Naive B cell (primary cell): ENCODE measurements at regions not wholly inside any gene's neighbourhood (a gene's known extent, or its start where the extent isn't known, plus 50 kb on each side); places are given as distances from the start of the nearest gene placed in this dataset.

Experiments used
- ATAC-seq, 2 donors: fragments of 150-1000 bp; cut with Tn5 transposase; 2 replicates each; pipeline ENCODE4 v1.10.0; 2021; ENCODE audit warnings: low read depth in 2 of 2, mild to moderate bottlenecking in 2 of 2, moderate library complexity in 2 of 2
- DNase-seq: peaks from one replicate; pipeline ENCODE4 v3.0.0; 2022
- H3K27ac Mint-ChIP-seq, 6 donors: one replicate each; pipeline ENCODE4 v1.8.0; 2020 to 2022; ENCODE audit warnings: mild to moderate bottlenecking in 6 of 6, mixed read lengths in 6 of 6, moderate library complexity in 5 of 6, inconsistent platforms in 2 of 6
- H3K27me3 Mint-ChIP-seq, 3 donors: one replicate each; pipeline ENCODE4 v1.8.0; 2021 to 2022; ENCODE audit warnings: mixed read lengths in 3 of 3, mild to moderate bottlenecking in 1 of 3
- H3K36me3 Mint-ChIP-seq, 2 donors: one replicate each; pipeline ENCODE4 v1.8.0; 2020 to 2022; ENCODE audit warnings: mixed read lengths in 2 of 2, inconsistent platforms in 1 of 2, mild to moderate bottlenecking in 1 of 2
- H3K4me1 Mint-ChIP-seq, 3 donors: one replicate each; pipeline ENCODE4 v1.8.0; 2020 to 2022; ENCODE audit warnings: mixed read lengths in 3 of 3, inconsistent platforms in 1 of 3, mild to moderate bottlenecking in 1 of 3, moderate library complexity in 1 of 3
- H3K4me3 Mint-ChIP-seq, 8 donors: one replicate each; pipeline ENCODE4 v1.8.0; 2020 to 2022; ENCODE audit warnings: mild to moderate bottlenecking in 8 of 8, mixed read lengths in 8 of 8, moderate library complexity in 8 of 8, inconsistent platforms in 2 of 8
- H3K9me3 Mint-ChIP-seq, 7 donors: one replicate each; pipeline ENCODE4 v1.8.0; 2020 to 2022; ENCODE audit warnings: mixed read lengths in 7 of 7, mild to moderate bottlenecking in 5 of 7, inconsistent platforms in 2 of 7, moderate library complexity in 1 of 7

DNA sequence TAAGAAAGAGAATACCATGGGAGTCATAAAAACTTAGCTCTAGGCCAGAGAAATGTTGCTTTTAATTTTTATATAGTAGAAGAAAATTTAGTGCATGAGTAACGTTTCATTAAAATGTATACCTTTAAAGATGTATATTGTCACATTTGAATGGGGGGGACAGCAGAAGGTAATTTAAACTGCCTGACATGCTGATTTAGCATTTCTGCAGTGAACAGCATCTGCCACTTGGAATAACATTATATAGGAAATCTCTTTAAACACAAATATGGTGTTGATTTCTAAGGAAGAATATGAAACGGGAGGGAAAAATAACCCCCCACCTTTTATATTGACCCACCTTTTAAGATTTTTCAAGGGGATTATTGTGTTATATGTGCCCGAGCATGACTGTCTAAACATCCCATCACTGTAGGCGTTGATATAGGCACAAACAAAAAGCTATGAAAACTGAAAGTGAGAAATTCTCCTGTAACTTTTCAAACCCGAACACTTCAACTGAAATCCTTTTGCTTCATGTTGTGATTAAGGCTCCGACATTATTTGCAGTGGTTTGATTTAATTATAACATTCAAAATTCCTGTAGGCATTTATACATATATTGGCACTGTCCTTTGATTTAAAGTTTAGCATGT, 244.7 kb upstream of the CELF2 start:
- Mint-ChIP-seq H3K36me3 (no peaks in the 10 kb centered on the region), H3K4me1 (no peaks in the 10 kb centered on the region), H3K27ac (no peak overlapping the region), H3K4me3 (no peak overlapping the region), H3K27me3 (peaks cover 12 to 17% (median 14%) of the 10 kb centered on the region in 3 donors), H3K9me3 (peaks cover 0 to 6% (median 0%) of the 10 kb centered on the region in 7 donors)
- ATAC-seq (no peak), DNase-seq (no peak)

DNA sequence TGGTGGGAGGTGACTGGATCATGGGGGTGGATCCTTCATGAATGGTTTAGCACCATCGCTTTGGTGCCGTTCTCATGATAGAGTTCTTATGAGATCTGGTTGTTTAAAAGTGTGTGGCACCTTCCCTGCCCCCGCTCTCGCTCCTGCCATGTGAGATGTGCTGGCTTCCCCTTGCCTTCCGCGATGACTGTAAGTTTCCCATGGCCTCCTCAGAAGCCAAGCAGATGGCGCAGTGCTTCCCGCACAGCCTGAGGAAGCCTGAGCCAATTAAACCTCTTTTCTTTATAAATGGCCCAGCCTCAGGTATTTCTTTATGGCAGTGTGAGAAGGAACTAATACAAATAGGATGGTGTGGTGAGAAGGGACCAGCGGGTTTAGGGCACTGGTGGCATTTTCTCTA, 243.3 kb upstream of the CELF2 start:
- DNase-seq (no peak), ATAC-seq (no peak)
- Mint-ChIP-seq H3K4me1 (no peaks in the 10 kb centered on the region), H3K9me3 (peaks cover 0 to 6% (median 0%) of the 10 kb centered on the region in 7 donors), H3K36me3 (no peaks in the 10 kb centered on the region), H3K4me3 (no peak overlapping the region), H3K27ac (no peak overlapping the region), H3K27me3 (peaks cover 12 to 17% (median 14%) of the 10 kb centered on the region in 3 donors)

DNA sequence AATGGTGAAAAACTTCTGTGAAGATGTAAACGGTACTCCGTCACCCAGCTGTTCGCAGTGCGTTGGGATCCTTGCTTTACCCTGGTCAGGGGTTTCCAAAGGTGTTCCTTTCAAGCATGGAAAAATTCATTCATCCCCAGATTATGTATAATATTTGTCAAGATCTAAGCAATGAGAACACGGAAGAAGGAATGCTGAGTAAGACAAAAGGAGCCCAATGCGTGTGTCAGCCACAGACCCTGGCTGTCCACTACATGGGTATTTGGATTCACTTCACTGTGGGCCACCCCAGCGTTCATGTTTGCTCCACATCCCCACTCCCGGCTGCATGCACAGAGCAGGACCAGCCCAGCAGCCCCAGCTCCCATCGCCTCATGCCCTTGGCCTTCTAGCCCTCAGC, 241.3 kb upstream of the CELF2 start:
- Mint-ChIP-seq H3K27ac (no peak overlapping the region), H3K4me3 (no peak overlapping the region), H3K36me3 (no peaks in the 10 kb centered on the region), H3K9me3 (peaks cover 0 to 6% (median 0%) of the 10 kb centered on the region in 7 donors), H3K27me3 (peaks cover 12 to 17% (median 16%) of the 10 kb centered on the region in 3 donors), H3K4me1 (no peaks in the 10 kb centered on the region)
- DNase-seq (no peak), ATAC-seq (no peak)

GRCh38 chr10:10777279-10777678, 240.4 kb upstream of the CELF2 start:
- Mint-ChIP-seq H3K27me3 (peaks cover 12 to 17% (median 14%) of the 10 kb centered on the region in 3 donors), H3K9me3 (peaks cover 0 to 8% (median 0%) of the 10 kb centered on the region in 7 donors), H3K36me3 (no peaks in the 10 kb centered on the region), H3K4me3 (peak overlapping the region in 1 of 8 donors; percentile 6), H3K27ac (no peak overlapping the region), H3K4me1 (no peaks in the 10 kb centered on the region)
- no peak for ATAC-seq
- DNase-seq: no peak

DNA sequence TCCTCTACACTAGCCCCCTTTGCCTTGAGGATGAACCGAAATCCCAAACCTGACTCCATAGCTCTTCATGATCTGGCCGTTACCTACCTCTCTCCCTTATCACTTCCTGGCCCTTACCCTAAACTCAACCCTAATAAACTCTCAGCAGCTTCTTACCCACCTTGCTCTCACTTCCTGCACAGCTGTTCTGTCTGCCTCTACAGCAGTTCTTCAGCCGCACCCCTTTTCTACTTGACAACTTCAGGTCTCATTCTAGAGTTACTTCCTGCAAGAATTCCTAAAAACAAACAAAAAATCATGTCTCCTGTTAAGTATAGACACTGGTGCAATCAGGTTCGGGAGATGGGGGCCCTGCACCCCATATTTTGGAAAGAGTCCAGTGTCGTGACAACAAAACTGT, 239.9 kb upstream of the CELF2 start:
- H3K9me3 Mint-ChIP-seq: peaks cover 0 to 8% (median 3%) of the 10 kb centered on the region in 7 donors
- DNase-seq (no peak), ATAC-seq (no peak)
- no peak overlapping the region for H3K27ac Mint-ChIP-seq
- H3K27me3 Mint-ChIP-seq: peaks cover 12 to 17% (median 14%) of the 10 kb centered on the region in 3 donors
- H3K36me3 Mint-ChIP-seq: no peaks in the 10 kb centered on the region
- no peak overlapping the region for H3K4me3 Mint-ChIP-seq
- H3K4me1 Mint-ChIP-seq: no peaks in the 10 kb centered on the region

- no peaks in the 10 kb centered on the region for H3K4me1 Mint-ChIP-seq
Observed at GRCh38 chr10:10778959-10779358, 238.7 kb upstream of the CELF2 start.

GRCh38 chr10:10779511-10779910, 238.2 kb upstream of the CELF2 start:
- Mint-ChIP-seq H3K36me3 (no peaks in the 10 kb centered on the region), H3K27me3 (peaks cover 16 to 22% (median 17%) of the 10 kb centered on the region in 3 donors), H3K4me3 (no peak overlapping the region), H3K9me3 (peaks cover 0 to 11% (median 5%) of the 10 kb centered on the region in 7 donors), H3K4me1 (no peaks in the 10 kb centered on the region), H3K27ac (no peak overlapping the region)
- ATAC-seq (no peak), DNase-seq (no peak)

More at GRCh38 chr10:10778959-10779358, 238.7 kb upstream of the CELF2 start:
- no peak overlapping the region for H3K27ac Mint-ChIP-seq
- no peaks in the 10 kb centered on the region for H3K36me3 Mint-ChIP-seq
- no peak for ATAC-seq
- no peak for DNase-seq
- H3K27me3 Mint-ChIP-seq: peaks cover 12 to 18% (median 12%) of the 10 kb centered on the region in 3 donors
- peaks cover 0 to 11% (median 5%) of the 10 kb centered on the region in 7 donors for H3K9me3 Mint-ChIP-seq
- no peak overlapping the region for H3K4me3 Mint-ChIP-seq

DNA sequence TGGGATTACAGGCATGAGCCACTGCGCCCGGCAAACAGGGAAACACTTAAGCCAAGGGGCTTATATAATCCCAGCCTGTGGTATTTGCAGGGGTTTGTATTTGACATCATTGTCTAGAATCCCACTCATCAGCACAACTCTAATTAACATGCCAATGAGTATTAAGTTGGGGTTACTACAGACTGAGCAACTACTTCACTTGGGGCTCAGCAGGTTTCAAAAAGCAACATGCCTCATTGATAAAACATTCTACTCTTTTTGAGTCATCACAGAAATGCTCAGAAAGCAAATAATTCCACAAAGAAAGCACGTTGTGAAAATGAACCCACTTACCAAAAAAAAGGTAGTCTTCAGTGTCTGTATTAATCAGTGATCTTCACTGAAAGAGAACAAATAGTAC, 236.9 kb upstream of the CELF2 start:
- Mint-ChIP-seq H3K27me3 (peaks cover 18 to 26% (median 21%) of the 10 kb centered on the region in 3 donors), H3K4me3 (no peak overlapping the region), H3K4me1 (no peaks in the 10 kb centered on the region), H3K36me3 (no peaks in the 10 kb centered on the region), H3K9me3 (peaks cover 0 to 13% (median 5%) of the 10 kb centered on the region in 7 donors), H3K27ac (no peak overlapping the region)
- DNase-seq (no peak), ATAC-seq (no peak)

GRCh38 chr10:10782603-10783002, 235.1 kb upstream of the CELF2 start:
- Mint-ChIP-seq H3K36me3 (no peaks in the 10 kb centered on the region), H3K27me3 (peaks cover 9 to 20% (median 10%) of the 10 kb centered on the region in 3 donors), H3K4me3 (no peak overlapping the region), H3K4me1 (no peaks in the 10 kb centered on the region), H3K27ac (no peak overlapping the region), H3K9me3 (peaks cover 0 to 13% (median 3%) of the 10 kb centered on the region in 7 donors)
- no peak for ATAC-seq
- DNase-seq: no peak

DNA sequence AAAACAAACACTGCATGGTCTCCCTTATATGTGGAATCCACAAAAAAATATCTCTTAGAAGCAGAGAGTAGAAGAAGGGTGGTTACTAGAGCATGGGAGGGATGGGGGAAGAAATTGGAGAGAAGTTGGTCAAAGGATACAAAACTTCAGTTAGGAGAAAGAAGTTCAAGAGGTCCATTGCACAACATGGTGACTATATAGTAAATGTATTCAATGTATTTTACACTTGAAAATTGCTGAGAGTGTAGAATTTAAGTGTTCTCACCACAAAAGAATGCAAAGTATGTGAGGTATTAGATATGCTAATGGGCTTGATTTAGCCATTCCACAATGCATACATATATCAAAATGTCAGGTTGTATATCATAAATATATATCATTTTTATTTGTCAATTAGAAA, 232.0 kb upstream of the CELF2 start:
- no peaks in the 10 kb centered on the region for H3K4me1 Mint-ChIP-seq
- H3K36me3 Mint-ChIP-seq: no peaks in the 10 kb centered on the region
- no peak for ATAC-seq
- DNase-seq: no peak
- peaks cover 6 to 18% (median 8%) of the 10 kb centered on the region in 3 donors for H3K27me3 Mint-ChIP-seq
- H3K27ac Mint-ChIP-seq: no peak overlapping the region
- peaks cover 0 to 13% (median 3%) of the 10 kb centered on the region in 7 donors for H3K9me3 Mint-ChIP-seq
- H3K4me3 Mint-ChIP-seq: no peak overlapping the region

DNA sequence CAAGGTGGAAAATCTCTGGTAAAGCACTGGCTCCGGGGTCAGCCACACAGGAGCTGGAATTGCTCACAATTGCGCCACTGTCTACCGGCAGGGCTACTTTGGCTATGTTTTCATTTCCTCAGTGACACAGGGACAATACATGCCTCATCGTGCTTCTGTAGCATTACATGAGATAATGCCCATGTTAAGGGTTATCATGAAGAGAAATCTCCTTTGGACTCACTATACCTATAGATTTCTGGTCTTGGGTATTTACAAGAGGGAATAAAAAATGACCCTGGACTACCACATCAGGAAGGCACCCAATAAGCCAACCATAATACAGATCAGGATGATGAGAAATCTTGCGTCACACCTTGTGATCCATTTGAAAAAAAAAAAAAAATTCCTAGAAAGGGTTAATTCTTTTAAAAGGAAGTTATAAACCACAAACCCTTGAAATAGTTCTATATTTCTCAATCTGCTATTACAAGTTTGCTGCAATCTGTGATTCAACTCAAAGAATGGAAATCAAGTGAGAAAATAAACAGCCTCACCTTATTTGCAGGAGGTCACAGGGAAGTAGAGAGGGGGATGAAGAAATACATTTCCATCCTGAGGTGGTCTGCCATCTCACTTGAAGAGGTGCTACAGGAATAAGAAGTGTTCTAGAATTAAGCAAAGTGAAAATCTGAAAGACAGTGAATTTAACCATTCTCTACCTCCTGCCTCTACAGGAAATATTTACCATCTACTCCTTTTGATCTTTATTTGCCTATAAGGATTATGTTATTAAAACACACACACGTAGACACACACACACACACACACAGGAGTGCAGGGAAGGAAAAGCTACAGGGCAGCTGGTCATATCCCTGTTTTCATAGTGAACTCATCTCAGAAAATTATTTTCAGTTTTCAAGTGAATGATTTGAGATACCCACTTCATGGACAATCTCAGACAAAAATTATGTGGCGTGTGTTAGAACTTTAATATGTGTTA, 231.3 kb upstream of the CELF2 start:
- H3K9me3 Mint-ChIP-seq: peaks cover 0 to 13% (median 3%) of the 10 kb centered on the region in 7 donors
- H3K27ac Mint-ChIP-seq: no peak overlapping the region
- ATAC-seq (no peak), DNase-seq (no peak)
- H3K36me3 Mint-ChIP-seq: no peaks in the 10 kb centered on the region
- H3K4me1 Mint-ChIP-seq: no peaks in the 10 kb centered on the region
- H3K4me3 Mint-ChIP-seq: no peak overlapping the region
- H3K27me3 Mint-ChIP-seq: peaks cover 6 to 13% (median 8%) of the 10 kb centered on the region in 3 donors

- H3K27ac Mint-ChIP-seq: no peak overlapping the region
- ATAC-seq: no peak
- peaks cover 0 to 13% (median under 1%) of the 10 kb centered on the region in 7 donors for H3K9me3 Mint-ChIP-seq
- H3K4me1 Mint-ChIP-seq: no peaks in the 10 kb centered on the region
- DNase-seq: no peak
- H3K36me3 Mint-ChIP-seq: no peaks in the 10 kb centered on the region
- no peak overlapping the region for H3K4me3 Mint-ChIP-seq
- H3K27me3 Mint-ChIP-seq: peaks cover 10 to 13% (median 13%) of the 10 kb centered on the region in 3 donors
Observed at GRCh38 chr10:10787586-10787985, 230.1 kb upstream of the CELF2 start.

GRCh38 chr10:10788761-10789160, 228.9 kb upstream of the CELF2 start:
- Mint-ChIP-seq H3K4me1 (no peaks in the 10 kb centered on the region), H3K36me3 (no peaks in the 10 kb centered on the region), H3K4me3 (no peak overlapping the region), H3K9me3 (peaks cover 0 to 8% (median 0%) of the 10 kb centered on the region in 7 donors), H3K27ac (no peak overlapping the region), H3K27me3 (peaks cover 8 to 18% (median 16%) of the 10 kb centered on the region in 3 donors)
- no peak for DNase-seq
- ATAC-seq: no peak
